Naive thymus-derived CD4-positive, alpha-beta T cell (primary cell): ENCODE measurements at regions not wholly inside any gene's neighbourhood (a gene's known extent, or its start where the extent isn't known, plus 50 kb on each side); places are given as distances from the start of the nearest gene placed in this dataset.

Experiments
- ATAC-seq: fragments of 150-1000 bp; cut with Tn5 transposase; 2 replicates; pipeline ENCODE4 v1.10.0; 2021; ENCODE audit warnings: mild to moderate bottlenecking, moderate library complexity
- CTCF ChIA-PET: fragments of 350-600 bp; sonication (Branson Sonifier 250); formaldehyde crosslinking; loops from one replicate; lab custom pipeline; 2021; ENCODE audit warnings: antibody characterized with exemption; lab: Charles Lee
- POLR2A ChIA-PET: fragments of 350-600 bp; sonication (Branson Sonifier 250); formaldehyde crosslinking; loops from one replicate; lab custom pipeline; 2021; ENCODE audit warnings: antibody characterized with exemption, inconsistent platforms; lab: Charles Lee
- DNase-seq, 9 donors: peaks; one replicate each; pipeline versions ENCODE4 v3.0.0 to v3.0.0-alpha.2; 2020 to 2022; ENCODE audit warnings: mixed read lengths in 1 of 9
- H3K27ac ChIP-seq: one replicate; pipeline ENCODE4 v1.7.0; 2013; ENCODE audit warnings: mild to moderate bottlenecking, low read depth, low read length, moderate library complexity
- H3K27me3 ChIP-seq, 2 donors: one replicate each; pipeline ENCODE4 v1.7.0; 2013; ENCODE audit warnings: low read length in 2 of 2, mild to moderate bottlenecking in 2 of 2, moderate library complexity in 2 of 2; ENCODE audit not compliant: control insufficient read depth in 2 of 2, insufficient read depth in 2 of 2
- H3K36me3 ChIP-seq, 3 experiments: 1 replicate in 2 of 3; 2 replicates in 1 of 3; pipeline ENCODE4 v1.7.0; 2013; ENCODE audit warnings: low read length in 3 of 3, mild to moderate bottlenecking in 3 of 3, moderate library complexity in 1 of 3; ENCODE audit not compliant: insufficient read depth in 3 of 3, control insufficient read depth in 2 of 3
- H3K4me1 ChIP-seq, 2 donors: one replicate each; pipeline ENCODE4 v1.7.0; 2013; ENCODE audit warnings: low read length in 2 of 2, mild to moderate bottlenecking in 2 of 2, moderate library complexity in 1 of 2; ENCODE audit not compliant: control insufficient read depth in 2 of 2, insufficient read depth in 2 of 2
- H3K4me3 ChIP-seq: 2 replicates; pipeline ENCODE4 v1.7.0; 2013; ENCODE audit warnings: mild to moderate bottlenecking, low read length
- H3K9me3 ChIP-seq, 3 experiments: 1 replicate in 2 of 3; 2 replicates in 1 of 3; pipeline ENCODE4 v1.7.0; 2013; ENCODE audit warnings: low read length in 3 of 3; ENCODE audit not compliant: control insufficient read depth in 2 of 3
- H3K27ac Mint-ChIP-seq, 9 donors: one replicate each; pipeline ENCODE4 v1.8.0; 2020 to 2022; ENCODE audit warnings: mixed read lengths in 9 of 9, mild to moderate bottlenecking in 8 of 9, moderate library complexity in 5 of 9, inconsistent platforms in 2 of 9
- H3K27me3 Mint-ChIP-seq, 5 donors: one replicate each; pipeline ENCODE4 v1.8.0; 2021 to 2022; ENCODE audit warnings: mixed read lengths in 5 of 5, mild to moderate bottlenecking in 1 of 5
- H3K36me3 Mint-ChIP-seq, 5 donors: one replicate each; pipeline ENCODE4 v1.8.0; 2020 to 2022; ENCODE audit warnings: mixed read lengths in 5 of 5, mild to moderate bottlenecking in 3 of 5, inconsistent platforms in 1 of 5
- H3K4me1 Mint-ChIP-seq, 7 donors: one replicate each; pipeline ENCODE4 v1.8.0; 2020 to 2022; ENCODE audit warnings: mixed read lengths in 7 of 7, mild to moderate bottlenecking in 3 of 7, inconsistent platforms in 1 of 7
- H3K4me3 Mint-ChIP-seq, 10 donors: one replicate each; pipeline ENCODE4 v1.8.0; 2020 to 2022; ENCODE audit warnings: mild to moderate bottlenecking in 10 of 10, mixed read lengths in 10 of 10, moderate library complexity in 6 of 10, inconsistent platforms in 2 of 10
- H3K9me3 Mint-ChIP-seq, 11 donors: one replicate each; pipeline ENCODE4 v1.8.0; 2020 to 2022; ENCODE audit warnings: mixed read lengths in 11 of 11, mild to moderate bottlenecking in 4 of 11, inconsistent platforms in 1 of 11, moderate library complexity in 1 of 11
- intact Hi-C, 2 donors: fragments of 100-400 bp; cut with micrococcal nuclease; formaldehyde crosslinking; loops; one replicate each; pipeline ENCODE4 v1.15.1; 2023

DNA sequence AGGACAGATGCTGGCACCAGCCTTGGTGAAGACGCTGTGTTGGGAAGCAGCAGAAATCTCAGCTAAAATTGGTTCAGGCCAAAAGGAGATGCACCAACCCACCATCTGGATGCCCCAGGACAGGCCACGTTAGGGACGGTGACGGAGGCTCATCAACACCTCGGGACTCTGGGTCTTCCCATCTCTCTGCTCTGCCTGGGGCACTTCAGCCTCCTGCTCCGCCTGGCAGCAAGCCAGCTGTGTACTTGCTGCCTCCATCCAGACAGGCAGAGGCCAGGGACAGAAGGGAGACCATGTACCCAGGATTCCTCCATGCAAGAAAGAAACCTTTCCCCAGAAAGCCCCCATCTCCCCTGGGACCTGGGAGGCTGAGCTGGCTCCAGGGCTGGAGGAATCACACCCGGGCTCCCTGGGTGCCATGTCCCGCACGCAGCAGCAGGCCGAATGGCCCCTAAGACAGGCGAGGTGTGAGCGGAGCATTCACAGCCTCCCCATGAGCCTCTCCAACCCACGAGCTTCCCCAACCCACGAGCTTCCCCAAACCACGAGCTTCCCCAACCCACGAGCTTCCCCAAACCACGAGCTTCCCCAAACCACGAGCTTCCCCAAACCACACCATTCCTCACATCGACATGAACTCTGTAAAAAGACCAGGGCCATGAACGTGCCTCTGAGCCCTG lies 274.5 kb downstream of the C16orf95 start:
- H3K27ac Mint-ChIP-seq: no peak overlapping the region
- no peaks in the 10 kb centered on the region for H3K4me1 ChIP-seq
- no peaks in the 10 kb centered on the region for H3K9me3 Mint-ChIP-seq
- H3K4me1 Mint-ChIP-seq: peaks cover 0 to 7% (median 0%) of the 10 kb centered on the region in 7 donors
- no peaks in the 10 kb centered on the region for H3K27me3 ChIP-seq
- ATAC-seq (no peak), DNase-seq (no peak)
- no peak overlapping the region for H3K4me3 Mint-ChIP-seq
- H3K27me3 Mint-ChIP-seq: peaks cover 0 to 13% (median 5%) of the 10 kb centered on the region in 5 donors
- ChIA-PET CTCF (no interaction called here), POLR2A (no interaction called here)
- H3K4me3 ChIP-seq: no peak overlapping the region
- H3K9me3 ChIP-seq: no peaks in the 10 kb centered on the region
- H3K27ac ChIP-seq: no peak overlapping the region
- H3K36me3 ChIP-seq: no peaks in the 10 kb centered on the region
- no peaks in the 10 kb centered on the region for H3K36me3 Mint-ChIP-seq
- intact Hi-C loops: no loop called here

DNA sequence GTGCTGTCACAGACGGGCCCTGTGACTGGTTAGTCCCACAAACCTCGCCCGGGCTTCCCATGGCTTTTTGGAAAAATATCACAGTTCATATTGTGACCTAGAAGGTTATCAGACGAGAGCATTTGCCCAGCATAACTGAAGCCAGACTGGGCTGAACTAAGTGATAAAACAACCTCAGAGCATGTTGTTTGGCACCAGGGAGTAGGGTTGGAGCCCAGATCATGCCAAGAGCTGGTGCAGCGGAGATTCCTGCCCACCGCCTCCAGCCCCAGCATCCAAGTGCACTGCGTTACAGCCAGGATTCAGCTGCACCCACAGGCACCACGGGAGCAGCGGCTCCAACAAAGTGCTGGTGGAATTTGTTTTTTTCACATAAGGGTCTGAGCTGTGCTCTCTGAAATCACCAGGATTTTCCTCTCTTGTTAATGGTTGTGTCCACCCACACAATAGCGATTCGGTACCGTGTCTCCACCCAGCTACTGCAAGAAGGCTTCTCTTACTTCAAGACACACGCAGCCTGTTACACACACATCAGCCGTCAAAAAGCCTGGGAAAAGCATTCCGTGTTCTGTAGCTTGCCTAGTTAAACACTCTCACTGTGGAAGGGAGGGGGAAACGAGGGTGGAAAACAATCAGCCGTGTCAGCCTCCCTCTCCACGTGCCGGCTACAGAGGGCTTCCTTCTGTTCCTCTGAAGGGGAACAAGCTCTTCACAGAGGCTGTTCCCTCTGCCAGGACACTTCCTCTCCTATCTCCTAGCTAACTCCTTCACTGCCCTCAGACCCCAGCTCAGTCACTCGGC lies 273.8 kb downstream of the C16orf95 start:
- ATAC-seq (no peak), DNase-seq (no peak)
- POLR2A ChIA-PET: no interaction called here
- Histone ChIP-seq H3K9me3 (no peaks in the 10 kb centered on the region), H3K36me3 (no peaks in the 10 kb centered on the region), H3K27ac (no peak overlapping the region), H3K4me3 (no peak overlapping the region), H3K27me3 (no peaks in the 10 kb centered on the region), H3K4me1 (no peaks in the 10 kb centered on the region)
- H3K36me3 Mint-ChIP-seq: no peaks in the 10 kb centered on the region
- intact Hi-C loops: no loop called here
- no peak overlapping the region for H3K4me3 Mint-ChIP-seq
- H3K4me1 Mint-ChIP-seq: peaks cover 0 to 4% (median 0%) of the 10 kb centered on the region in 7 donors
- no peaks in the 10 kb centered on the region for H3K9me3 Mint-ChIP-seq
- CTCF ChIA-PET: no interaction called here
- H3K27ac Mint-ChIP-seq: no peak overlapping the region
- H3K27me3 Mint-ChIP-seq: peaks cover 0 to 11% (median 5%) of the 10 kb centered on the region in 5 donors

DNA sequence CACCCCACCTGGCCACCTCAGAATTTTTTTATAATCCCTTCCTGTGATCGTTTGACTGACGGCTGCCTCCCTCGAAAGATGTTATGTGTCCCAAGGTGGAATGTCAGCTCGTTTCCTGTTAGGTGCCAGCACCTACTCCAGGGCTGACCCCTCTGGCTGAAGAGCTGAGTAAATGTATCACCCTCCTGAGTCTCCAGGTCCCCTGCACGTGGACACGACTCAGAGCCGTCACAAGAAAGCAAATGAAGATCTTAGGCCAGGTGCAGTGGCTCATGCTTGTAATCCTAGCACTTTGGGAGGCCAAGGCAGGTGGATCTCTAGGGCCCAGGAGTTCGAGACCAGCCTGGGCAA lies 273.2 kb downstream of the C16orf95 start:
- Mint-ChIP-seq H3K36me3 (no peaks in the 10 kb centered on the region), H3K27me3 (peaks cover 0 to 11% (median 5%) of the 10 kb centered on the region in 5 donors), H3K27ac (no peak overlapping the region), H3K4me1 (peaks cover 0 to 2% (median 0%) of the 10 kb centered on the region in 7 donors), H3K4me3 (no peak overlapping the region), H3K9me3 (no peaks in the 10 kb centered on the region)
- no peak overlapping the region for H3K27ac ChIP-seq
- H3K9me3 ChIP-seq: no peaks in the 10 kb centered on the region
- no peaks in the 10 kb centered on the region for H3K27me3 ChIP-seq
- no peaks in the 10 kb centered on the region for H3K36me3 ChIP-seq
- POLR2A ChIA-PET: no interaction called here
- CTCF ChIA-PET: no interaction called here
- intact Hi-C loops: no loop called here
- H3K4me1 ChIP-seq: no peaks in the 10 kb centered on the region
- DNase-seq (no peak), ATAC-seq (no peak)
- H3K4me3 ChIP-seq: no peak overlapping the region

DNA sequence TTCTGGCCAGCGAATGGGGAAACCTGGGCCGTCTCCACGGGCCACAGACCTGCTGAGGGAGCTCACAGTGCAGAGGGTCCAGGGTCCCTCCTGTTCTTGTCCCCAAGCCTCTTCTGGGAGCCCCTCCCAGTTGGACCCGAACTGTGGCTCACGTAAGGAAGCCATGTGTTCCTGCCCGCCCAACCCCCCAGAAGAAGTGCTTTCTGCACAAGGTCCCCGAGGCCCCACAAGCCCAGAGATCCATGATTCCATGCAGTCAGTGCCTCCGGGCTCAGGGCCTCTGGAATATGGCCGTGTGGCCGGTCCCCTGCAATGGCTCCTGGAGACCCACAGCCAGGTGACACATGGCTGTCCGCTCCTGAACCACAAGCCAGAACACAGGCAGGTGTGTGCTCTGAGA lies 272.4 kb downstream of the C16orf95 start:
- Histone ChIP-seq H3K9me3 (no peaks in the 10 kb centered on the region), H3K27ac (no peak overlapping the region), H3K4me3 (no peak overlapping the region), H3K4me1 (no peaks in the 10 kb centered on the region), H3K36me3 (no peaks in the 10 kb centered on the region), H3K27me3 (no peaks in the 10 kb centered on the region)
- no peak for ATAC-seq
- H3K27me3 Mint-ChIP-seq: peaks cover 0 to 11% (median 5%) of the 10 kb centered on the region in 5 donors
- ChIA-PET POLR2A (no interaction called here), CTCF (no interaction called here)
- H3K4me1 Mint-ChIP-seq: peaks cover 0 to 2% (median 0%) of the 10 kb centered on the region in 7 donors
- no peak overlapping the region for H3K4me3 Mint-ChIP-seq
- DNase-seq: no peak
- no peaks in the 10 kb centered on the region for H3K9me3 Mint-ChIP-seq
- intact Hi-C loops: no loop called here
- no peaks in the 10 kb centered on the region for H3K36me3 Mint-ChIP-seq
- H3K27ac Mint-ChIP-seq: no peak overlapping the region

DNA sequence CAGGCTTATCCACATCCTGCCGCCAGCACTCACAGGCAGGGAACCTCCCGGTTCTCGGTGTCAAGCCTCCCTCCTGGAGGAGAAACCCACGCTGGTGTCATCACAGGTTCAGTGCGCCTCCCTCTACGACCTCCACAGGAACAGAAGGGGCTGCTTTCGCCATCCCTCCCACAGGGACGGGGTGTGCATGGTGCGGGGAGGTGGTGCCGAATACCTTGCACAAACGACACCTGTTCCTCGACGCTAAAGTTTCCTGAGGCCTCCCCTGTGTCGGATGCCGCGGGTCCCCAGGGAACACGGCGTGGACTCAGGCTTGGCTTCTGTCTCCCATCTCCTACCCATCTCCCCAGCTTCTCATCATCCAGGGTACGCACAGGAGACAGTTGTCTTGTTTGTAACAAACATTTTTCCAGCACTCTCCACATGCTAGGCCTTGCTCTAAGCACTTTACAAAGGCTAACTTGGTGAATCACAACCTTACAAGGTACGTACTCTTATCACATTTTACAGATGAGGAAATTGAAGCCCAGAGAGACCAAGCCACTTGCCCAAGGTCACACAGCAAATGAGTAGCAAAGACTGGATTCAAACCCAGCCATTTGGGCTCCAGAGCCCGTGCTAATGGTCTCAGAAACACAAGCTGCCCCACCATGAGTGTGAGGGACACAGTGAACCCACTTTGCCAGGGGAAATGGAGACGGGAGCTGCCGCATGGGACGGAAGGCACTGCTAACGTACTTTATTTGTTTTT lies 271.6 kb downstream of the C16orf95 start:
- no peaks in the 10 kb centered on the region for H3K36me3 Mint-ChIP-seq
- ChIA-PET CTCF (no interaction called here), POLR2A (no interaction called here)
- intact Hi-C loops: no loop called here
- no peaks in the 10 kb centered on the region for H3K27me3 ChIP-seq
- peaks cover 0 to 11% (median 5%) of the 10 kb centered on the region in 5 donors for H3K27me3 Mint-ChIP-seq
- H3K9me3 Mint-ChIP-seq: no peaks in the 10 kb centered on the region
- peak overlapping the region in 1 of 9 donors; percentile 26 for H3K27ac Mint-ChIP-seq
- DNase-seq: no peak
- no peak overlapping the region for H3K4me3 ChIP-seq
- H3K9me3 ChIP-seq: no peaks in the 10 kb centered on the region
- no peak overlapping the region for H3K4me3 Mint-ChIP-seq
- H3K27ac ChIP-seq: no peak overlapping the region
- no peak for ATAC-seq
- peaks cover 0 to 2% (median 0%) of the 10 kb centered on the region in 7 donors for H3K4me1 Mint-ChIP-seq
- no peaks in the 10 kb centered on the region for H3K4me1 ChIP-seq
- H3K36me3 ChIP-seq: no peaks in the 10 kb centered on the region

DNA sequence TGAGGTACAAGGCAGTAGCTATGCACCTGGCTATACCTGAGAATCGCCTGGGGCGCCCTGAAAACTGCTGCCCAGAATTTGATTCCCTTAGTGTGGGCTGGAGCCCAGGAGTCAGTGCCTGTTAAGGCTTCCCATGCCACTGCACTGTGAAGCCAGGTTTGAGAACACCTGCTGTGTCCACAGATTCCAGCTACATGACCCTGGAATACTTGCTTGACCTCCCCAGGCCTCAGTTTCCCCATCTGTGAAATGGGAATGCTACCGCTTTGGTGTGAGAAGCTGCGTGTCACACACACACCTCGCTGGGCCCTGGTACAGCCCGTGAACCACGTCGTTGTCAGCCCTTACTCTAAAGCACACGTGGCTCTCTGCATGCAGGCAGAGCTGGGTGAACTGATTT lies 271.0 kb downstream of the C16orf95 start:
- Mint-ChIP-seq H3K27me3 (peaks cover 0 to 11% (median 5%) of the 10 kb centered on the region in 5 donors), H3K9me3 (peaks cover 0 to 1% (median 0%) of the 10 kb centered on the region in 11 donors), H3K36me3 (no peaks in the 10 kb centered on the region), H3K4me1 (peaks cover 0 to 2% (median 0%) of the 10 kb centered on the region in 7 donors), H3K27ac (no peak overlapping the region), H3K4me3 (no peak overlapping the region)
- Histone ChIP-seq H3K4me3 (no peak overlapping the region), H3K9me3 (no peaks in the 10 kb centered on the region), H3K27me3 (no peaks in the 10 kb centered on the region), H3K4me1 (no peaks in the 10 kb centered on the region), H3K27ac (no peak overlapping the region), H3K36me3 (no peaks in the 10 kb centered on the region)
- intact Hi-C loops: no loop called here
- DNase-seq (no peak), ATAC-seq (no peak)
- ChIA-PET CTCF (no interaction called here), POLR2A (no interaction called here)
